ENCODE measurements at regions not wholly inside any gene's neighbourhood (a gene's known extent, or its start where the extent isn't known, plus 50 kb on each side); places are given as distances from the start of the nearest gene placed in this dataset.

GRCh38 chr2:19484736-19485135 is 126.3 kb upstream of the OSR1 start:
- TF ChIP-seq GLIS2 (tag by site-specific recombination; IDR thresholded peaks at IDR 0.05): no peak
- TF ChIP-seq ZNF184 (tag by site-specific recombination; IDR thresholded peaks at IDR 0.05): no peak
- TF ChIP-seq ZNF792 (tag by site-specific recombination; IDR thresholded peaks at IDR 0.05): no peak
- TF ChIP-seq PRDM2 (tag by site-specific recombination; IDR thresholded peaks at IDR 0.05; ENCODE audit: borderline replicate concordance): no peak
- TF ChIP-seq KLF10 (tag by site-specific recombination; IDR thresholded peaks at IDR 0.05): no peak
- no peaks in the 10 kb centered on the region for H3K9me3 ChIP-seq (ENCODE audit: control insufficient read depth, insufficient read depth, low read depth, low read length)
- no peaks in the 10 kb centered on the region for H3K36me3 ChIP-seq (ENCODE audit: control insufficient read depth in 2 of 2, insufficient read depth in 1 of 2, low read length in 2 of 2)
- POLR2A ChIA-PET: no interaction called here
- CTCF ChIA-PET: interaction anchor here (0.7 kb wide), 1 partner anchor 63 kb away, joined by 3 read pairs; no protein-coding TSS in a partner anchor
- H3K4me3 ChIP-seq (ENCODE audit: low read depth, low read length): no peak overlapping the region
- H3K27ac ChIP-seq (ENCODE audit: extremely low read depth, low read depth, low read length): no peak overlapping the region
- no peaks in the 10 kb centered on the region for H3K4me1 ChIP-seq (ENCODE audit: control insufficient read depth, insufficient read depth, low read length)

- POLR2A ChIA-PET: no interaction called here
- TF ChIP-seq ZNF404 (tag by site-specific recombination; IDR thresholded peaks at IDR 0.05) (no peak), ZNF302 (tag by site-specific recombination; IDR thresholded peaks at IDR 0.05; ENCODE audit: low read depth) (no peak), ZNF138 (tag by site-specific recombination; IDR thresholded peaks at IDR 0.05; ENCODE audit: borderline replicate concordance) (no peak), ZNF600 (tag by site-specific recombination; IDR thresholded peaks at IDR 0.05) (no peak), CTCF (tag by site-specific recombination; IDR thresholded peaks at IDR 0.05) (no peak), ZNF580 (tag by site-specific recombination; IDR thresholded peaks at IDR 0.05) (no peak), ZNF521 (tag by site-specific recombination; IDR thresholded peaks at IDR 0.05) (no peak), KLF10 (tag by site-specific recombination; IDR thresholded peaks at IDR 0.05) (no peak), ZXDB (tag by site-specific recombination; IDR thresholded peaks at IDR 0.05) (no peak), ZNF530 (tag by site-specific recombination; IDR thresholded peaks at IDR 0.05; ENCODE audit: low read depth) (no peak), TSHZ1 (tag by site-specific recombination; IDR thresholded peaks at IDR 0.05; ENCODE audit: borderline replicate concordance) (no peak), ZNF292 (tag by site-specific recombination; IDR thresholded peaks at IDR 0.05; ENCODE audit: borderline replicate concordance, low read depth) (no peak), ZNF777 (tag by site-specific recombination; IDR thresholded peaks at IDR 0.05; ENCODE audit: borderline replicate concordance) (no peak), HOXA7 (CRISPR knock-in tag; IDR thresholded peaks at IDR 0.05; ENCODE audit: borderline replicate concordance) (no peak), ZNF248 (tag by site-specific recombination; IDR thresholded peaks at IDR 0.05) (no peak), ZBTB11 (tag by site-specific recombination; conservative IDR thresholded peaks at IDR 0.05; ENCODE audit: low read depth) (no peak)
- Histone ChIP-seq H3K4me3 (ENCODE audit: low read depth, low read length) (no peak overlapping the region), H3K27ac (ENCODE audit: extremely low read depth, low read depth, low read length) (no peak overlapping the region), H3K9me3 (ENCODE audit: control insufficient read depth, insufficient read depth, low read depth, low read length) (no peaks in the 10 kb centered on the region), H3K4me1 (ENCODE audit: control insufficient read depth, insufficient read depth, low read length) (no peaks in the 10 kb centered on the region), H3K36me3 (ENCODE audit: control insufficient read depth in 2 of 2, insufficient read depth in 1 of 2, low read length in 2 of 2) (no peaks in the 10 kb centered on the region)
- CTCF ChIA-PET: no interaction called here
Observed at GRCh38 chr2:19480673-19481072, 122.2 kb upstream of the OSR1 start.
